HepG2 (cell line): ENCODE measurements at regions not wholly inside any gene's neighbourhood (a gene's known extent, or its start where the extent isn't known, plus 50 kb on each side); places are given as distances from the start of the nearest gene placed in this dataset.

Source experiments
- KDM2A ChIP-seq: sonication (generic); formaldehyde crosslinking; IDR thresholded peaks from 2 replicates; pipeline ENCODE4 v1.4.0; 2020; ENCODE audit warnings: low read depth, missing genetic modification reagents, borderline replicate concordance
- KLF9 ChIP-seq: IDR thresholded peaks from 2 replicates; pipeline ENCODE4 v1.6.1; 2016; ENCODE audit warnings: low read depth
- NFKBIZ ChIP-seq: IDR thresholded peaks from 2 replicates; pipeline ENCODE4 v1.6.1; 2018; ENCODE audit warnings: missing genetic modification reagents, missing compliant biosample characterization
- NR1H2 ChIP-seq: sonication (generic); formaldehyde crosslinking; IDR thresholded peaks from 2 replicates; pipeline ENCODE4 v1.8.1; 2022; ENCODE audit warnings: low read depth, missing genetic modification reagents, borderline replicate concordance
- RBFOX2 ChIP-seq: fragments of 200-400 bp; formaldehyde crosslinking; IDR thresholded peaks from 2 replicates; pipeline ENCODE4 v1.6.1; 2017; ENCODE audit warnings: low read depth, mild to moderate bottlenecking, low read length
- SAP130 ChIP-seq: IDR thresholded peaks from 2 replicates; pipeline ENCODE4 v1.6.1; 2016; ENCODE audit warnings: low read depth
- SETDB1 ChIP-seq: sonication (generic); formaldehyde crosslinking; IDR thresholded peaks from 2 replicates; pipeline ENCODE4 v1.5.1; 2020; ENCODE audit warnings: missing genetic modification reagents, mild to moderate bottlenecking, borderline replicate concordance
- SOX13 ChIP-seq, 3 experiments: fragments of 450-650 bp in 1 of 3; sonication (generic) in 1 of 3; formaldehyde crosslinking in 1 of 3; IDR thresholded peaks in 2 of 3; conservative IDR thresholded peaks in 1 of 3; 2 replicates each; pipeline versions ENCODE4 v1.5.0 to v1.6.1; 2016 to 2020; ENCODE audit warnings: antibody characterized with exemption in 1 of 3, mild to moderate bottlenecking in 1 of 3, missing compliant biosample characterization in 1 of 3, missing genetic modification reagents in 1 of 3, moderate library complexity in 1 of 3
- TEAD3 ChIP-seq: optimal IDR thresholded peaks from 2 replicates; pipeline ENCODE3; 2016; ENCODE audit warnings: borderline replicate concordance
- ZNF251 ChIP-seq: sonication (generic); formaldehyde crosslinking; IDR thresholded peaks from 2 replicates; pipeline ENCODE4 v1.9.0; 2021; ENCODE audit warnings: mild to moderate bottlenecking, missing genetic modification reagents
- ZNF556 ChIP-seq: sonication (generic); formaldehyde crosslinking; IDR thresholded peaks from 2 replicates; pipeline ENCODE4 v1.4.0; 2020; ENCODE audit warnings: mild to moderate bottlenecking, missing genetic modification reagents, borderline replicate concordance
- ZSCAN20 ChIP-seq: sonication (generic); formaldehyde crosslinking; IDR thresholded peaks from 2 replicates; pipeline ENCODE4 v1.4.0; 2020; ENCODE audit warnings: missing genetic modification reagents, mild to moderate bottlenecking, borderline replicate concordance
- ZSCAN21 ChIP-seq: sonication (generic); formaldehyde crosslinking; IDR thresholded peaks from 2 replicates; pipeline ENCODE4 v1.8.0; 2022; ENCODE audit warnings: mild to moderate bottlenecking, missing genetic modification reagents, moderate library complexity, borderline replicate concordance
- TF ChIP-seq, protein P1 (sequence below): sonication (generic); formaldehyde crosslinking; IDR thresholded peaks from 2 replicates; pipeline ENCODE4 v1.8.1; 2022; ENCODE audit warnings: low read depth, mild to moderate bottlenecking, missing genetic modification reagents
- TF ChIP-seq, protein P2 (sequence below): IDR thresholded peaks from 2 replicates; pipeline ENCODE4 v1.6.1; 2016; ENCODE audit warnings: mild to moderate bottlenecking, missing biosample characterization, missing genetic modification reagents
- TF ChIP-seq, protein P3 (sequence below): sonication (generic); formaldehyde crosslinking; IDR thresholded peaks from 2 replicates; pipeline ENCODE4 v1.4.0; 2020; ENCODE audit warnings: mild to moderate bottlenecking, missing genetic modification reagents
- TF ChIP-seq, protein P4 (sequence below): sonication (generic); formaldehyde crosslinking; IDR thresholded peaks from 2 replicates; pipeline ENCODE4 v1.5.0; 2020; ENCODE audit warnings: mild to moderate bottlenecking, missing genetic modification reagents

DNA sequence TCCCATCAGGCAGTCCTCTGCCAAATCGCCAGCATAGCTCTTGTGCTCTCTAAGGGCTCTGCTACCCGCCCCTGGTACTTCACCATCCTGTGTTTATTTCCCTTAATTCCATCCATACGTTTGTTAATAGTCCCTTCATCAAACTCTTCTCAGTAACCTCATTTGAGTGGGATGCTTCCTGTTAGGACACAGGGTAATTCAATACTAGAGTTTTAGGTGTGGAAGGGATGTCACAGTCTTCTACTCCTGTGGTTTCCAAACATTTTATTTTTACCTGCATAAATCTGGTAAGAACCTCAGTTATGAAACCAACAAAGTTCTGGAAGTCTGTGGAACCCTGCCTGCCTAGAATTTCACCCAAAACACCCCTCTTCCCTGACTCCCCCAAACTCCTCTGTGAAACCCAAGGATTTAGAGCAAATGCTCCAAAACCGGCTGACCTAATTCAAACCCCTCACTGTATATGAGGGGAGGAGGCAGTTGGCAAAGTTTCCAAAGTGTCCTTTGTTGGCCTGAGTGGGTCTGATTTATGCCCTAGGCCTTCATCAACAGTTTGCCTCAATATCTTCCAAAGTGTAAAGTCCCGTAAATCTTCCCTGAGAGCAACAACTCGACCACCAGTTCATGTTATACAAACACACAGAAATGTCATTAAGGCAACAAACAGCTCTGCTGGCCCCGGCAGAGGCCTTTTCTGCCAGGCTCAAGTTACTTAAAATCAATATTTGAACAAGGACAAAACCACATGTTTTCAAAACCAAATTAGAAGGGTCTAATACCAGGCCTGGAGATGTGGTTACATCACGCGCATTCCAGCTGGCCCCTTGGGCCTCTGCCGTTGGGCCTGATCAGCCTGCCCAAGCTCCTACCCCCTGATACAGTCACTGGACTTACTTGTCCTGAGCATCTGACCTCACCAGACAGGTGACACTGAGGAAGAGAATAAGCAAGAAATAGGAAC is 82.4 kb upstream of the FGGY start (continued):
- TF ChIP-seq, protein P1, sequence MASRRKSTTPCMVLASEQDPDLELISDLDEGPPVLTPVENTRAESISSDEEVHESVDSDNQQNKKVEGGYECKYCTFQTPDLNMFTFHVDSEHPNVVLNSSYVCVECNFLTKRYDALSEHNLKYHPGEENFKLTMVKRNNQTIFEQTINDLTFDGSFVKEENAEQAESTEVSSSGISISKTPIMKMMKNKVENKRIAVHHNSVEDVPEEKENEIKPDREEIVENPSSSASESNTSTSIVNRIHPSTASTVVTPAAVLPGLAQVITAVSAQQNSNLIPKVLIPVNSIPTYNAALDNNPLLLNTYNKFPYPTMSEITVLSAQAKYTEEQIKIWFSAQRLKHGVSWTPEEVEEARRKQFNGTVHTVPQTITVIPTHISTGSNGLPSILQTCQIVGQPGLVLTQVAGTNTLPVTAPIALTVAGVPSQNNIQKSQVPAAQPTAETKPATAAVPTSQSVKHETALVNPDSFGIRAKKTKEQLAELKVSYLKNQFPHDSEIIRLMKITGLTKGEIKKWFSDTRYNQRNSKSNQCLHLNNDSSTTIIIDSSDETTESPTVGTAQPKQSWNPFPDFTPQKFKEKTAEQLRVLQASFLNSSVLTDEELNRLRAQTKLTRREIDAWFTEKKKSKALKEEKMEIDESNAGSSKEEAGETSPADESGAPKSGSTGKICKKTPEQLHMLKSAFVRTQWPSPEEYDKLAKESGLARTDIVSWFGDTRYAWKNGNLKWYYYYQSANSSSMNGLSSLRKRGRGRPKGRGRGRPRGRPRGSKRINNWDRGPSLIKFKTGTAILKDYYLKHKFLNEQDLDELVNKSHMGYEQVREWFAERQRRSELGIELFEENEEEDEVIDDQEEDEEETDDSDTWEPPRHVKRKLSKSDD (CRISPR knock-in tag), result no peak; the same call in 1 of the 2 replicates
- TF ChIP-seq SOX13 (IDR thresholded peaks at IDR 0.05) (peak; percentile 76), SOX13 (CRISPR knock-in tag; conservative IDR thresholded peaks at IDR 0.05 in 1 of 2, IDR thresholded peaks at IDR 0.05 in 1 of 2) (peak in 1 of 2 experiments; percentile 95; a peak in 2 of 4 replicates), SETDB1 (CRISPR knock-in tag) (no peak; the same call in 1 of the 2 replicates), KLF9 (CRISPR knock-in tag) (no peak), ZSCAN20 (CRISPR knock-in tag) (0 out of 2 replicates have a peak, but pooled peaks have one; percentile 45), ZNF251 (CRISPR knock-in tag) (no peak), KDM2A (peak; percentile 62; the same call in 1 of the 2 replicates), RBFOX2 (no peak), NFKBIZ (peak; percentile 83; the same call in 1 of the 2 replicates), ZNF556 (CRISPR knock-in tag) (no peak; the same call in 1 of the 2 replicates), ZSCAN21 (no peak), TEAD3 (CRISPR knock-in tag) (peak; percentile 99), NR1H2 (no peak), SAP130 (CRISPR knock-in tag) (peak; percentile 73)
- TF ChIP-seq, protein P2, sequence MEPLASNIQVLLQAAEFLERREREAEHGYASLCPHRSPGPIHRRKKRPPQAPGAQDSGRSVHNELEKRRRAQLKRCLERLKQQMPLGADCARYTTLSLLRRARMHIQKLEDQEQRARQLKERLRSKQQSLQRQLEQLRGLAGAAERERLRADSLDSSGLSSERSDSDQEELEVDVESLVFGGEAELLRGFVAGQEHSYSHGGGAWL (CRISPR knock-in tag), result no peak
- TF ChIP-seq, protein P3, sequence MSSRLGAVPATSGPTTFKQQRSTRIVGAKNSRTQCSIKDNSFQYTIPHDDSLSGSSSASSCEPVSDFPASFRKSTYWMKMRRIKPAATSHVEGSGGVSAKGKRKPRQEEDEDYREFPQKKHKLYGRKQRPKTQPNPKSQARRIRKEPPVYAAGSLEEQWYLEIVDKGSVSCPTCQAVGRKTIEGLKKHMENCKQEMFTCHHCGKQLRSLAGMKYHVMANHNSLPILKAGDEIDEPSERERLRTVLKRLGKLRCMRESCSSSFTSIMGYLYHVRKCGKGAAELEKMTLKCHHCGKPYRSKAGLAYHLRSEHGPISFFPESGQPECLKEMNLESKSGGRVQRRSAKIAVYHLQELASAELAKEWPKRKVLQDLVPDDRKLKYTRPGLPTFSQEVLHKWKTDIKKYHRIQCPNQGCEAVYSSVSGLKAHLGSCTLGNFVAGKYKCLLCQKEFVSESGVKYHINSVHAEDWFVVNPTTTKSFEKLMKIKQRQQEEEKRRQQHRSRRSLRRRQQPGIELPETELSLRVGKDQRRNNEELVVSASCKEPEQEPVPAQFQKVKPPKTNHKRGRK, result no peak; the same call in 1 of the 2 replicates
- TF ChIP-seq, protein P4, sequence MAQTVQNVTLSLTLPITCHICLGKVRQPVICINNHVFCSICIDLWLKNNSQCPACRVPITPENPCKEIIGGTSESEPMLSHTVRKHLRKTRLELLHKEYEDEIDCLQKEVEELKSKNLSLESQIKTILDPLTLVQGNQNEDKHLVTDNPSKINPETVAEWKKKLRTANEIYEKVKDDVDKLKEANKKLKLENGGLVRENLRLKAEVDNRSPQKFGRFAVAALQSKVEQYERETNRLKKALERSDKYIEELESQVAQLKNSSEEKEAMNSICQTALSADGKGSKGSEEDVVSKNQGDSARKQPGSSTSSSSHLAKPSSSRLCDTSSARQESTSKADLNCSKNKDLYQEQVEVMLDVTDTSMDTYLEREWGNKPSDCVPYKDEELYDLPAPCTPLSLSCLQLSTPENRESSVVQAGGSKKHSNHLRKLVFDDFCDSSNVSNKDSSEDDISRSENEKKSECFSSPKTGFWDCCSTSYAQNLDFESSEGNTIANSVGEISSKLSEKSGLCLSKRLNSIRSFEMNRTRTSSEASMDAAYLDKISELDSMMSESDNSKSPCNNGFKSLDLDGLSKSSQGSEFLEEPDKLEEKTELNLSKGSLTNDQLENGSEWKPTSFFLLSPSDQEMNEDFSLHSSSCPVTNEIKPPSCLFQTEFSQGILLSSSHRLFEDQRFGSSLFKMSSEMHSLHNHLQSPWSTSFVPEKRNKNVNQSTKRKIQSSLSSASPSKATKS (CRISPR knock-in tag), result peak; percentile 75; the same call in 1 of the 2 replicates
